GM13976 (cell line): ENCODE measurements at regions not wholly inside any gene's neighbourhood (a gene's known extent, or its start where the extent isn't known, plus 50 kb on each side); places are given as distances from the start of the nearest gene placed in this dataset.
A peak's percentile ranks its signal among the peaks of the same experiment; 100 is the strongest.
"Not testable (repeated sequence)": the region's sequence is repeated elsewhere in the genome, so short reads cannot be mapped to it uniquely, and the experiment has no call there.

Source experiments
- DNase-seq: peaks from one replicate; pipeline ENCODE4 v3.0.0; 2012; ENCODE audit warnings: low spot score
- in situ Hi-C: fragments of 300-500 bp; cut with MboI; formaldehyde crosslinking; loops from one replicate; pipeline ENCODE4 v1.12.0; 2022; ENCODE audit warnings: low sequenced_read_pairs, mixed read lengths, inconsistent platforms; ENCODE audit not compliant: unreplicated experiment
- TF ChIP-seq, protein P1 (sequence below): IDR thresholded peaks from 2 replicates; pipeline ENCODE4 v1.5.1; 2012; ENCODE audit warnings: borderline replicate concordance, mild to moderate bottlenecking; ENCODE audit not compliant: insufficient read depth; ENCODE audit errors: extremely low read depth, missing control alignments, control extremely low read depth

DNA sequence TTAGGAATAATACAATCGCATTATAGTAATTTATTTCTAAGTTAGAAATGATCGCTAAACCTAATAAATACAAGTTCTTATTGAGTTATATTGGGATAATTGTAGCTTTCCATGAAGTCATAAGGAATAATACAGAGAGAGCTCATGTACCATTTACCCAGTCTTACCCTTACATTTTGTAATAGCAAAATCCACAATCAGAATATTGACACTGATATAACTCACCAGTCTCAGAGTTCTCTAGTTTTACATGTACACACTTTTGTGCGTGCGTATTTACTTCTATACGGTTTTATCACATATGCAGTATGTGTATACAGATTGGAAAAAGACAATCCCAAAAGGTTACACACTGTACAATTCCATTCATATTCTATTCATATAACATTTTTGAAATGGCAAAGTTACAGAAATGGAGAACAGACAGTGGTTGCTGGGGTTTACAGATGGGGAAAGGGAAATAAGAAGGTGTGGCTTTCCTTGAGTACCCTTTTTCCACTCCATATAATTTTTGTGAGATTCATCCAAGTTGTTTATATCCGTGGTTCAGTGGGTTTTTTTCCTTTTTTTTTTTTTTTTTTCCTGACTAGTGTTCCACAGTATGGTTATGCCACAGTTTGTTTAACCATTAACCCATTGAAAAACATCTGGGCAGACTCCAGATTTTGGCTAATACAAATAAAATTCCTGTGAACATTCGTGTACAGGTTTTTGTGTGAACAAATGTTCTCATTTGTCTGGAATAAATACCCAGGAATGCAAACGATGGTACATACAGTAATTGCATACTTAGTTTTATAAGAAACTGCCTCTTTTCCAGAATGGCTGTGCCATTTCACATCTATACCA, 117.2 kb downstream of the HNMT start:
- TF ChIP-seq, protein P1, sequence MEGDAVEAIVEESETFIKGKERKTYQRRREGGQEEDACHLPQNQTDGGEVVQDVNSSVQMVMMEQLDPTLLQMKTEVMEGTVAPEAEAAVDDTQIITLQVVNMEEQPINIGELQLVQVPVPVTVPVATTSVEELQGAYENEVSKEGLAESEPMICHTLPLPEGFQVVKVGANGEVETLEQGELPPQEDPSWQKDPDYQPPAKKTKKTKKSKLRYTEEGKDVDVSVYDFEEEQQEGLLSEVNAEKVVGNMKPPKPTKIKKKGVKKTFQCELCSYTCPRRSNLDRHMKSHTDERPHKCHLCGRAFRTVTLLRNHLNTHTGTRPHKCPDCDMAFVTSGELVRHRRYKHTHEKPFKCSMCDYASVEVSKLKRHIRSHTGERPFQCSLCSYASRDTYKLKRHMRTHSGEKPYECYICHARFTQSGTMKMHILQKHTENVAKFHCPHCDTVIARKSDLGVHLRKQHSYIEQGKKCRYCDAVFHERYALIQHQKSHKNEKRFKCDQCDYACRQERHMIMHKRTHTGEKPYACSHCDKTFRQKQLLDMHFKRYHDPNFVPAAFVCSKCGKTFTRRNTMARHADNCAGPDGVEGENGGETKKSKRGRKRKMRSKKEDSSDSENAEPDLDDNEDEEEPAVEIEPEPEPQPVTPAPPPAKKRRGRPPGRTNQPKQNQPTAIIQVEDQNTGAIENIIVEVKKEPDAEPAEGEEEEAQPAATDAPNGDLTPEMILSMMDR: no peak
- no peak for DNase-seq
- in situ Hi-C loops: no loop called here

DNA sequence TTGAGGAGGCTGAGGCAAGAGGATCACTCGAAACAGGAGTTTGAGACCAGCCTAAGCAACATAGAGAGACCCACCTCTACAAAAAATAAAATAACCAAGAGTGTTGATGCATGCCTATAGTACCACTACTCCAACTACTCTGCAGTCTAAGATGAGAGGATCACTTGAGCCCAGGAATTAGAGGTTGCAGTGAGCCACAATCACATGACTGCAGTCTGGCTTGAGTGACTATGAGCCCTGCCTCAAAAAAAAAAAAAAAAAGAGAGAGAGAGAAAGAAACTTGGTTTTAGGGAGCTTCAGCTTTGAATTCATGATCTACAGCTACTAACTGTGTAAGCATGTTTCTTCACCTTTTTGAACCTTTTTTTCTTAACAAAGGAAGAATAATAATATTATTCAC, 119.9 kb downstream of the HNMT start:
- TF ChIP-seq, protein P1: no peak
- in situ Hi-C loops: no loop called here

DNA sequence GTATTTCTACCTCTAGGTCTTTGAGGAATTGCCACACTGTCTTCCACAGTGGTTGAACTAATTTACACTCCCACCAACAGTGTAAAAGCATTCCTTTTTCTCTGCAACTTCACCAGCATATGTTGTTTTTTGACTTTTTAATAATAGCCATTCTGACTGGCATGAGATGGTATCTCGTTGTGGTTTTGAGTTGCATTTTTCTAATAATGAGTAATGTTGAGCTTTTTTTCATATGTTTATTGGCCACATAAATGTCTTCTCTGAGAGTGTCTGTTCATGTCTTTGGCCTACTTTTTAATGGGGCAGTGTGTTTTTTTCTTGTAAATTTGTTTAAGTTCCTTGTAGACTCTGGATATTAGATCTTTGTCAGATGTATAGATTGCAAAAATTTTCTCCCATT, 121.2 kb downstream of the HNMT start:
- DNase-seq, in situ Hi-C loops: not testable (repeated sequence)

More for the DNA sequence above, 119.9 kb downstream of the HNMT start:
- DNase-seq: no peak

DNA sequence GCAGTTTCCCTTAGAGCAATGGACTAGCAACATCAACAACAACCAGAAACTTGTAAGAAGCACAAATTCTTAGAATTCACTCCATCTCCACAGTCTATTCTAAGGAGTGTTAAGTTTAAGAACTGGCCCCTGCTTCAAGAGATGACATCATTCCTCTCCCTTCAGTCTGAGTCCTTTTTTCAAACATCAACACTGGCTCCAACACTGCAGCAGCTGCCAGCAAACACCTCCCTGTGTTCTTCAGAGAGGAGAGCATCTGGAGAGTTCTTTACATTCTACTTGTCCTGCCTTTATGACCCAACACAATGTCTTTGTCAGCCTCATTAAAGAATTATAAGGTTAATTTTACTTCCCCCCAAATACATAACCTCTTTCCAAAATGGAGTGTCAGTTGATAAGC, 122.3 kb downstream of the HNMT start:
- DNase-seq: no peak
- TF ChIP-seq, protein P1: no peak
- in situ Hi-C loops: no loop called here

DNA sequence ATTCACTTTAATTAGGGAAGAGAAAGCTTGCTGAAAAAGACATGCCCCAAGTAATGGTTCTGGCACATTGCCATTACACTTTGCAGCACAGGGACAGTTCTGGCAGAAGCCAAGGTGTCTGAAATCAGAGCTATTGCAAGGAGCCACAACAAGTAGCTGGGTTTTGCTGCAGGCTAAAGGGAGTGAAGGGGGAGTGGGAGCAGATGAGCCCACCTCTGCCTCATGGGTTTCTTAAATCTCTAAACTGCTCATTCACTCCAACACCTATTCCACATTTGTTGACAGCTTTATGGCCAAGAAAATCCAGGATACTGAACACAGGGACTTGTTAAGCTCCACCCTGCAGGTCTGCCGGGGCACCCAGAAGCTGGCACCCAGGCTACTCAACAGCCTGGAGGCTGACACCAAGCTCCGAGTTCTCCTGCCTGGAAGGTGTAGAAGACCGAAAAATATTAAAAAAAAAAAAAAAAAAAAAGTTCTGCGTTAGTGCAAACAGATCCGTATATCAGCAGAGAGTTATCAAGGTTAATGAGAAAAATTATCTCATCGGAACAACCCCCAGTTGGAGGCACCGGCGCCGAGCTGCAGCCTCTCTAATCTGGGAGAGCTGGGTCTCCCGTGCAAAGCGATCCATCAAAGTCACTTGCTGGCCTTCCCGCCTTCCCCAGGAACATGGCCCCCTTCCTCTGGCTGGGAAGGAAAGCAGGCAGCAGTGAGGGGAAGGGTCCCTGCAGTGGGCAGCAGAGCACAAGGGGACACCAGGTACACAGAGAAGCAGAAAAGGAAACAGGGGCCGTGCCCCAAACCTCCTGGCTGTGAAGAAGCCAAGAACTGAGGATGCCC, 123.7 kb downstream of the HNMT start:
- no peak for DNase-seq
- in situ Hi-C loops: no loop called here
- TF ChIP-seq, protein P1: no peak

DNA sequence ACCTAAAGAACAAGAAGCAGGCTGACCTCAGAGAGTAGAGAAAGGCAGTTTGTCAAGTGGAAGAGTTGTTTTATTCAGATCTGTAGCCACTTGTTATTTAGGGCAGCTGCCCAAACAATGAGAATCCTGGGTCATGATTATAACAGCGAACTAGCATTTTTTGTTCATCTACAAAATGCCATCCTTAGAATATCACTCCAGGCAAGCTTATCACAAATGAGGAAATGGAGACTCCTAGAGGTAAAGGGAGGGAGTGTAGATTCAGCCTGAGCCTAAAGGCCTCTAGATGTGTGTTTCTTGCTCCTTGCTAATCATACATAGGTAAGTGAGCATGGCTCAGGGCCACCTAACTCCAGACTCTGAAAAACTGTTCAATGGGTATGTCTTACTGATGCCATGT, 126.1 kb downstream of the HNMT start:
- peak; percentile 49 for DNase-seq
- in situ Hi-C loops: no loop called here
- TF ChIP-seq, protein P1: peak; percentile 43

DNA sequence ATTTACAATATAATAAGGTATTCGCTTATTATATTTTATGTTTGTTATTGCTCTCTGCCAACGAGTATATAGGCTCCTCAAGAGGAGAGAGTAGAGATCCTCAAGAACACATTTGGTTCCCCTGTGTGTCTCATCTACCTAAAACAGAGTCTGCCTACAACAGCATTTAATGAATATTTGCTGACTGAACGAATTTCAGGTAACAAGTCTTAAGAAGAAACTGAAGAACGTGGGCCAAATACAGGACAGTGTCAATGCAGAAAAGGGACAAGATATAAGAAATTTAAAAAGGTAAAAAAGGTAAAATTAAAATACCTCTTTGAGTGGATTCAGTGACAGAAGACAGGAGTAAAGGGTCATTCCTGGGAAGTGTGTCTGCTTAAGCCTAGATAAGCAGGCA, 129.2 kb downstream of the HNMT start:
- no peak for DNase-seq
- TF ChIP-seq, protein P1: no peak
- in situ Hi-C loops: no loop called here
